Sigmoid colon (tissue), 6 donors: ENCODE measurements at regions not wholly inside any gene's neighbourhood (a gene's known extent, or its start where the extent isn't known, plus 50 kb on each side); places are given as distances from the start of the nearest gene placed in this dataset.

Source experiments
- DNase-seq: peaks from one replicate; pipeline ENCODE4 v3.0.0-alpha.2; 2019
- H3K27ac ChIP-seq, 4 donors: fragments of 200-600 bp; sonication (generic); one replicate each; pipeline ENCODE4 v1.5.1; 2016 to 2019; ENCODE audit warnings: mild to moderate bottlenecking in 1 of 4
- H3K27me3 ChIP-seq, 3 donors: fragments of 200-600 bp; sonication (generic); one replicate each; pipeline ENCODE4 v1.5.1; 2019; ENCODE audit warnings: mild to moderate bottlenecking in 1 of 3
- H3K36me3 ChIP-seq, 4 donors: fragments of 200-600 bp; sonication (generic); one replicate each; pipeline ENCODE4 v1.5.1; 2016 to 2019
- H3K4me1 ChIP-seq, 4 donors: fragments of 200-600 bp; sonication (generic); one replicate each; pipeline ENCODE4 v1.5.1; 2017 to 2019
- H3K4me3 ChIP-seq, 4 donors: fragments of 200-600 bp; sonication (generic); one replicate each; pipeline ENCODE4 v1.5.1; 2017 to 2019; ENCODE audit warnings: mild to moderate bottlenecking in 2 of 4, moderate library complexity in 1 of 4
- H3K9me3 ChIP-seq, 4 donors: fragments of 200-600 bp in 3 of 4; sonication (generic) in 3 of 4; one replicate each; pipeline versions ENCODE4 v1.5.1 to v1.6.1; 2013 to 2019
- EP300 ChIP-seq, 4 donors: sonication (generic); formaldehyde crosslinking; IDR thresholded peaks; one replicate each; pipeline ENCODE4 v1.6.1; 2017; ENCODE audit warnings: antibody characterized with exemption in 4 of 4
- POLR2A ChIP-seq, 2 donors: fragments of 450-650 bp; IDR thresholded peaks; one replicate each; pipeline ENCODE4 v1.6.1; 2016; ENCODE audit warnings: antibody characterized with exemption in 2 of 2, mild to moderate bottlenecking in 2 of 2, moderate library complexity in 2 of 2
- POLR2AphosphoS5 ChIP-seq, 4 donors: sonication (generic); formaldehyde crosslinking; IDR thresholded peaks; one replicate each; pipeline ENCODE4 v1.6.1; 2017; ENCODE audit warnings: antibody characterized with exemption in 4 of 4
- WGBS, 2 donors: extraction: QIAGEN DNeasy Blood & Tissue Kit; methylation state at CpG; one replicate each; pipeline ENCODE4 v1.1.7; 2013; 5-methylcytosine and 5-hydroxymethylcytosine counted together
- intact Hi-C: fragments of 100-400 bp; cut with DNase I; formaldehyde crosslinking; loops from one replicate; pipeline ENCODE4 v1.15.1; 2023
- TF ChIP-seq, protein P1 (sequence below), 4 experiments: fragments of 450-650 bp in 3 of 4; fragments of 200-600 bp in 1 of 4; IDR thresholded peaks; one replicate each; pipeline ENCODE4 v1.5.1; 2016 to 2019; ENCODE audit warnings: antibody characterized with exemption in 4 of 4, mild to moderate bottlenecking in 3 of 4, moderate library complexity in 2 of 4
- donor health status: healthy with polysubstance abuse.
- donor health status: healthy.

DNA sequence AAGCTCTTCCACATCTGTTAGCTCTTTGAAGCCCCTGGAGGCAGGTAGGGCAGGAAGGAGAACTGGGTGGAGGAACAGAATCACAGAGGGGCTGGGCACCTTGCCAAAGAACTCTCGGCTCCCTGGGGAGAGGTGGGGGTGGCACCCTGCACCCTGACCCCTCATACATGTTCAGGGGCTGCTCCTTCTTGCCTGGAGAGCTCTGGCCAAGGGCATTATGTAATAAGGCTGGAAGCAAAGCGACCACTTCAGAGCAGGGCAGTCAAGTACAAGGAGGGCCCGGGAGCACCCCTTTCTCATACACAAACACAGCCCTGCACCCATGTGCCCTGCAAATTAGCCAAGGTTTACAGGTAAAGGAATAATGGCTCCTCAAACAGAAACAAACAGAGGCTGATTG is 351.9 kb upstream of the TSHZ3 start:
- intact Hi-C loops, result no loop called here
- TF ChIP-seq POLR2A (IDR thresholded peaks at IDR 0.05), result no peak
- no peak for TF ChIP-seq EP300 (IDR thresholded peaks at IDR 0.05)
- no peak for TF ChIP-seq POLR2AphosphoS5 (IDR thresholded peaks at IDR 0.05)
- TF ChIP-seq, protein P1, sequence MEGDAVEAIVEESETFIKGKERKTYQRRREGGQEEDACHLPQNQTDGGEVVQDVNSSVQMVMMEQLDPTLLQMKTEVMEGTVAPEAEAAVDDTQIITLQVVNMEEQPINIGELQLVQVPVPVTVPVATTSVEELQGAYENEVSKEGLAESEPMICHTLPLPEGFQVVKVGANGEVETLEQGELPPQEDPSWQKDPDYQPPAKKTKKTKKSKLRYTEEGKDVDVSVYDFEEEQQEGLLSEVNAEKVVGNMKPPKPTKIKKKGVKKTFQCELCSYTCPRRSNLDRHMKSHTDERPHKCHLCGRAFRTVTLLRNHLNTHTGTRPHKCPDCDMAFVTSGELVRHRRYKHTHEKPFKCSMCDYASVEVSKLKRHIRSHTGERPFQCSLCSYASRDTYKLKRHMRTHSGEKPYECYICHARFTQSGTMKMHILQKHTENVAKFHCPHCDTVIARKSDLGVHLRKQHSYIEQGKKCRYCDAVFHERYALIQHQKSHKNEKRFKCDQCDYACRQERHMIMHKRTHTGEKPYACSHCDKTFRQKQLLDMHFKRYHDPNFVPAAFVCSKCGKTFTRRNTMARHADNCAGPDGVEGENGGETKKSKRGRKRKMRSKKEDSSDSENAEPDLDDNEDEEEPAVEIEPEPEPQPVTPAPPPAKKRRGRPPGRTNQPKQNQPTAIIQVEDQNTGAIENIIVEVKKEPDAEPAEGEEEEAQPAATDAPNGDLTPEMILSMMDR (IDR thresholded peaks at IDR 0.05), result no peak
- Histone ChIP-seq H3K4me1 (no peaks in the 10 kb centered on the region), H3K4me3 (no peak overlapping the region), H3K27ac (no peak overlapping the region), H3K9me3 (peaks cover 0 to 6% (median 1%) of the 10 kb centered on the region in 4 donors), H3K27me3 (no peaks in the 10 kb centered on the region), H3K36me3 (no peaks in the 10 kb centered on the region)
- WGBS, 2 donors, result 37 to 59% methylated on average over 3 of the region's 3 CpGs
- no peak for DNase-seq

DNA sequence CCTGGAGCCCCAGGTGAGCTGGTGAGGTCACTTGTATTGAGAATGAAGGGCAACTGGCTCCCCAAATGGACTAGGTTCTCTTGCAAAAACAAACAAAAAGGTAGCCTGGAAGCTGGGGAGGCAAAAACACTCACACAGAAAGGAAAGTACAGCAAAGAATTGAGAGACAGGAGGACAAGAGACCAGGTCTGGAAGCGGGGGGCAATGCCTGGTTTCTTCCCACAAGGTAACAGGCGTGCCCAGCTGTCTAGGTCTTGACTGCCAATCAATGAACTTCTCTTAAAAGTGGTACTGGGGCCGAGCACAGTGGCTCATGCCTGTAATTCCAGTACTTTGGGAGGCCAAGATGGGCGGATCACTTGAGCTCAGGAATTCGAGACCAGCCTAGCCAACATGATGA is 356.4 kb upstream of the TSHZ3 start:
- TF ChIP-seq POLR2A (IDR thresholded peaks at IDR 0.05) (no peak), EP300 (IDR thresholded peaks at IDR 0.05) (no peak), POLR2AphosphoS5 (IDR thresholded peaks at IDR 0.05) (no peak)
- TF ChIP-seq, protein P1 (IDR thresholded peaks at IDR 0.05), result no peak
- Histone ChIP-seq H3K9me3 (peaks cover 0 to 6% (median 1%) of the 10 kb centered on the region in 4 donors), H3K27me3 (no peaks in the 10 kb centered on the region), H3K4me3 (no peak overlapping the region), H3K36me3 (no peaks in the 10 kb centered on the region), H3K4me1 (no peaks in the 10 kb centered on the region), H3K27ac (no peak overlapping the region)
- WGBS, 2 donors, result 81 to 87% methylated on average over 5 of the region's 5 CpGs
- DNase-seq, result no peak
- intact Hi-C loops, result no loop called here

GRCh38 chr19:31706131-31706530 is 356.9 kb upstream of the TSHZ3 start:
- H3K9me3 ChIP-seq, result peaks cover 0 to 6% (median 1%) of the 10 kb centered on the region in 4 donors
- no peaks in the 10 kb centered on the region for H3K36me3 ChIP-seq
- H3K27me3 ChIP-seq, result no peaks in the 10 kb centered on the region
- 84 to 89% methylated on average over 6 of the region's 6 CpGs for WGBS, 2 donors
- H3K4me3 ChIP-seq, result no peak overlapping the region
- H3K27ac ChIP-seq, result no peak overlapping the region
- TF ChIP-seq POLR2A (IDR thresholded peaks at IDR 0.05) (no peak), POLR2AphosphoS5 (IDR thresholded peaks at IDR 0.05) (no peak), EP300 (IDR thresholded peaks at IDR 0.05) (no peak)
- TF ChIP-seq, protein P1 (IDR thresholded peaks at IDR 0.05), result no peak
- intact Hi-C loops, result no loop called here
- H3K4me1 ChIP-seq, result no peaks in the 10 kb centered on the region
- DNase-seq, result no peak

GRCh38 chr19:31706691-31707620 is 357.7 kb upstream of the TSHZ3 start:
- no peaks in the 10 kb centered on the region for H3K27me3 ChIP-seq
- no peaks in the 10 kb centered on the region for H3K36me3 ChIP-seq
- H3K4me1 ChIP-seq, result no peaks in the 10 kb centered on the region
- TF ChIP-seq, protein P1 (IDR thresholded peaks at IDR 0.05), result no peak
- TF ChIP-seq EP300 (IDR thresholded peaks at IDR 0.05), result no peak
- TF ChIP-seq POLR2AphosphoS5 (IDR thresholded peaks at IDR 0.05), result no peak
- no peak for TF ChIP-seq POLR2A (IDR thresholded peaks at IDR 0.05)
- no peak for DNase-seq
- no peak overlapping the region for H3K27ac ChIP-seq
- WGBS, 2 donors, result 79 to 80% methylated on average over 18 of the region's 18 CpGs
- H3K9me3 ChIP-seq, result peaks cover 0 to 6% (median 3%) of the 10 kb centered on the region in 4 donors
- intact Hi-C loops, result no loop called here
- H3K4me3 ChIP-seq, result no peak overlapping the region
